Testis (tissue), 2 donors: ENCODE measurements at regions not wholly inside any gene's neighbourhood (a gene's known extent, or its start where the extent isn't known, plus 50 kb on each side); places are given as distances from the start of the nearest gene placed in this dataset.

Experiments
- DNase-seq: peaks from one replicate; pipeline ENCODE4 v3.0.0-alpha.2; 2019
- H3K27ac ChIP-seq, 2 donors: fragments of 200-600 bp; sonication (generic); one replicate each; pipeline ENCODE4 v1.5.1; 2019
- H3K27me3 ChIP-seq: fragments of 200-600 bp; sonication (generic); one replicate; pipeline ENCODE4 v1.5.1; 2019
- H3K36me3 ChIP-seq: fragments of 200-600 bp; sonication (generic); one replicate; pipeline ENCODE4 v1.5.1; 2017; ENCODE audit warnings: low read depth; ENCODE audit errors: missing control alignments
- H3K4me1 ChIP-seq: fragments of 200-600 bp; sonication (generic); one replicate; pipeline ENCODE4 v1.5.1; 2019
- H3K4me3 ChIP-seq, 2 donors: fragments of 200-600 bp; sonication (generic); one replicate each; pipeline ENCODE4 v1.5.1; 2017 to 2019
- H3K9me3 ChIP-seq: fragments of 200-600 bp; sonication (generic); one replicate; pipeline ENCODE4 v1.5.1; 2017
- POLR2A ChIP-seq: fragments of 450-650 bp; IDR thresholded peaks from one replicate; pipeline ENCODE4 v1.6.1; 2017; ENCODE audit warnings: antibody characterized with exemption, mild to moderate bottlenecking, moderate library complexity
- WGBS, 2 donors: methylation state at CpG; one replicate each; pipeline ENCODE4 v1.1.5; 2018; 5-methylcytosine and 5-hydroxymethylcytosine counted together
- intact Hi-C: fragments of 100-400 bp; cut with DNase I; formaldehyde crosslinking; loops from one replicate; pipeline ENCODE4 v1.15.1; 2023; ENCODE audit warnings: low total_unique reads
- TF ChIP-seq, protein P1 (sequence below), 3 experiments: fragments of 450-650 bp in 2 of 3; fragments of 200-600 bp in 1 of 3; sonication (generic) in 1 of 3; IDR thresholded peaks; one replicate each; pipeline ENCODE4 v1.5.1; 2016 to 2019; ENCODE audit warnings: antibody characterized with exemption in 3 of 3, mild to moderate bottlenecking in 2 of 3, moderate library complexity in 1 of 3

DNA sequence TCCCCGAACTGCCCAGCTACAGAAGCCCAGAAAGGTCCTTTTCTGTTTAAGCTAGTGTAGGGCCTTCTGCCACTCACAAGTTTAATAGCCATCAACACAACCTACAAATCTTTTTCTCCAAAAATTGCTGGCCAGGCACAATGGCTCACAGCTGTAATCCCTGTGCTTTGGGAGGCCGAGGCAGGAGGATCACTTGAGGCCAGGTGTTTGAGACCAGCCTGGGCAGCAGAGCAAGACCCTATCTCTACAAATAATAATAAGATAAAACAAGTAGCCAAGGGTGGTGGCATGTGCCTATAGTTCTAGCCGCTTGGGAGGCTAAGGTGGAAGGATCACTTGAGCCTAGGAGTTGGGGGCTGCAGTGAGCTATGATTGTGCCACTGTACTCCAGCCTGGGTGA, 176.4 kb downstream of the HSD17B3 start:
- Histone ChIP-seq H3K4me1 (peaks cover 16% of the 10 kb centered on the region), H3K27ac (peak overlapping the region in 1 of 2 donors; percentile 18), H3K9me3 (no peaks in the 10 kb centered on the region), H3K27me3 (no peaks in the 10 kb centered on the region), H3K4me3 (no peak overlapping the region), H3K36me3 (no peaks in the 10 kb centered on the region)
- no peak for DNase-seq
- 63 to 96% methylated on average over 3 of the region's 3 CpGs for WGBS, 2 donors
- intact Hi-C loops, result no loop called here
- no peak for TF ChIP-seq POLR2A
- TF ChIP-seq, protein P1, sequence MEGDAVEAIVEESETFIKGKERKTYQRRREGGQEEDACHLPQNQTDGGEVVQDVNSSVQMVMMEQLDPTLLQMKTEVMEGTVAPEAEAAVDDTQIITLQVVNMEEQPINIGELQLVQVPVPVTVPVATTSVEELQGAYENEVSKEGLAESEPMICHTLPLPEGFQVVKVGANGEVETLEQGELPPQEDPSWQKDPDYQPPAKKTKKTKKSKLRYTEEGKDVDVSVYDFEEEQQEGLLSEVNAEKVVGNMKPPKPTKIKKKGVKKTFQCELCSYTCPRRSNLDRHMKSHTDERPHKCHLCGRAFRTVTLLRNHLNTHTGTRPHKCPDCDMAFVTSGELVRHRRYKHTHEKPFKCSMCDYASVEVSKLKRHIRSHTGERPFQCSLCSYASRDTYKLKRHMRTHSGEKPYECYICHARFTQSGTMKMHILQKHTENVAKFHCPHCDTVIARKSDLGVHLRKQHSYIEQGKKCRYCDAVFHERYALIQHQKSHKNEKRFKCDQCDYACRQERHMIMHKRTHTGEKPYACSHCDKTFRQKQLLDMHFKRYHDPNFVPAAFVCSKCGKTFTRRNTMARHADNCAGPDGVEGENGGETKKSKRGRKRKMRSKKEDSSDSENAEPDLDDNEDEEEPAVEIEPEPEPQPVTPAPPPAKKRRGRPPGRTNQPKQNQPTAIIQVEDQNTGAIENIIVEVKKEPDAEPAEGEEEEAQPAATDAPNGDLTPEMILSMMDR (IDR thresholded peaks at IDR 0.05), result no peak

DNA sequence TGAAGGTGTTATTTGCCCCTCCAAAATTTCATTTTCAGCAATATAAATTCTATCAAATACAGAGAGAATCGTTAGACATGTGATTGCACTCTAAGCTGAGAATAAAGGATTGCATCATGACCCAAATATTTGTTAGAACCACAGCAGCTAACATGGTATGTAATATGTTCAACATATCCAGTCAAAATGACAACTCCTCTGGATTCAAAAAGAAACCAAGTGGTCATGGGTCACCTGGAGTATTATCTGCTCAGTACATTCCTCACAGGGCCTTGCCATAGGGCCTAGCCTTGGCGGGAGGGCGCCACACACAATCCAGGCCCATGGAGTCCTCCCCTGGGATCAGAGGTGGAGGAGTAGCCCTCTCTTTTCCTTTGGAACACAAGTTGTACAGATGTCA, 179.2 kb downstream of the HSD17B3 start:
- intact Hi-C loops, result no loop called here
- Histone ChIP-seq H3K27me3 (no peaks in the 10 kb centered on the region), H3K27ac (no peak overlapping the region), H3K36me3 (no peaks in the 10 kb centered on the region), H3K4me1 (peaks cover 21% of the 10 kb centered on the region), H3K4me3 (no peak overlapping the region), H3K9me3 (no peaks in the 10 kb centered on the region)
- TF ChIP-seq, protein P1 (IDR thresholded peaks at IDR 0.05), result no peak
- TF ChIP-seq POLR2A, result no peak
- WGBS, 2 donors, result 73 to 74% methylated on average over 3 of the region's 3 CpGs
- no peak for DNase-seq

DNA sequence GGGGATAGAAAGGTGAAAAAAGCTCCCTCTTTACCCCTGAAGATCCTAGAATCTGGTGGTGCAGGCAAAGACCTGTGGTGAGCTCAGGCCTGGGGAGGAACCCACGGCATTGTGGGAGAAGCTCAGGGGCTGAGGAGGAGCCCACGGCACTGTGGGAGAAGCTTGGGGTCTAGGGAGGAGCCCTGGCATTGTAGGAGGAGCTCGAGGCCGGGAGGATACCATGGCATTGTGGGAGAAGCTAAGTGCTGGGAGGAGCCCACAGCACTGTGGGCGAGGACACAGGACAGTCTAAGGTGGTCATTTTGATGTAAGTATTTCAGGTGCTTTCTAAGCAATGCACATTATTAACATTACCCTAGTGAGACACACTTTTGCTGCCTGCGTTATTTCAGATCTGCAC, 179.7 kb downstream of the HSD17B3 start:
- H3K9me3 ChIP-seq, result no peaks in the 10 kb centered on the region
- intact Hi-C loops, result no loop called here
- no peak overlapping the region for H3K4me3 ChIP-seq
- H3K4me1 ChIP-seq, result peaks cover 24% of the 10 kb centered on the region
- no peak overlapping the region for H3K27ac ChIP-seq
- WGBS, 2 donors, result 92 to 97% methylated on average over 6 of the region's 6 CpGs
- H3K27me3 ChIP-seq, result no peaks in the 10 kb centered on the region
- peak; percentile 12 for DNase-seq
- TF ChIP-seq, protein P1 (IDR thresholded peaks at IDR 0.05), result no peak
- TF ChIP-seq POLR2A, result no peak
- no peaks in the 10 kb centered on the region for H3K36me3 ChIP-seq

DNA sequence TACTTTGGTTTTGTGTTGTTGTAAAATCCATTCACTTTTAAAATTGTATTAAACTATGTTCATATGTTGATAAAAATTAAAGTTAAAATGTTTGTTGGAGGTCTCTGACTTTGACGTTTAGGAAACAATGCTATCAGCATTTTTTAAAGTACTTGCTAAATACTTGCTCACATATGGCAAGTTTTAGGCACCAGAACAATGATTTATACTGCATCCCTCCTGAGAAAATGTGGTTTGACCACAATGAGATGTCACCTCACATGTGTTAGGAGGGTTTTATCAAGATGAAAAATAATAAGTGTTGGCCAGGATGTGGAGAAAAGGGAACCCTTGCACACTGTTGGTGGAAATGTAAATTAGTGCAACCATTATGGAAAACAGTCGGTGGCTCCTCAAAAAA, 180.8 kb downstream of the HSD17B3 start:
- peaks cover 30% of the 10 kb centered on the region for H3K4me1 ChIP-seq
- H3K9me3 ChIP-seq, result no peaks in the 10 kb centered on the region
- WGBS, 2 donors, result 56 to 73% methylated on average over 2 of the region's 2 CpGs
- TF ChIP-seq, protein P1 (IDR thresholded peaks at IDR 0.05), result no peak
- TF ChIP-seq POLR2A, result no peak
- no peak overlapping the region for H3K27ac ChIP-seq
- no peaks in the 10 kb centered on the region for H3K36me3 ChIP-seq
- no peak overlapping the region for H3K4me3 ChIP-seq
- no peaks in the 10 kb centered on the region for H3K27me3 ChIP-seq
- intact Hi-C loops, result no loop called here
- DNase-seq, result no peak

GRCh38 chr9:96117398-96118080, 184.4 kb downstream of the HSD17B3 start:
- peaks cover 24% of the 10 kb centered on the region for H3K4me1 ChIP-seq
- no peaks in the 10 kb centered on the region for H3K27me3 ChIP-seq
- H3K4me3 ChIP-seq, result no peak overlapping the region
- intact Hi-C loops, result no loop called here
- peak overlapping the region; percentile 60 to 63 for H3K27ac ChIP-seq
- TF ChIP-seq, protein P1 (IDR thresholded peaks at IDR 0.05), result no peak
- TF ChIP-seq POLR2A, result no peak
- no peaks in the 10 kb centered on the region for H3K9me3 ChIP-seq
- WGBS, 2 donors, result 78 to 82% methylated on average over 6 of the region's 6 CpGs
- H3K36me3 ChIP-seq, result no peaks in the 10 kb centered on the region
- DNase-seq, result peak; percentile 13
